ENCODE measurements at regions not wholly inside any gene's neighbourhood (a gene's known extent, or its start where the extent isn't known, plus 50 kb on each side); places are given as distances from the start of the nearest gene placed in this dataset.

DNA sequence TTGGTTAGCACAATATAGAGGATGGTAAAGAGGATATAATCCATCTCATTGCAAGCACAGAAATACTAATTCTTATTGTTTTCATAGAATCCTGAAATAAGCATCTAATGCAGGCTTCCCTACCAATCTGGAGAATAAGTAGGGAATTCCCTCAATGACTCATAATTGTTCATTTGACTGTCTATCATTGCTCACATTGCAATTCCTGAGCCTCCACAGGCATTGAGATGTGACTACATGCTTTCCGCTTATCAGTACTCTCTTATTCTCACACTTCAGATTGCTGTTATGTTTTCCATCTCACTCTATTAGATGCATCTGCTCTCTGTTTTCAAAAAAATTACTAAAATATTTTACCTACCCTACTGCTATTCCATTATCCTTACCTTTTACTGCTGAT, 216.2 kb upstream of the PRSS16 start:
- TF ChIP-seq, protein P1, sequence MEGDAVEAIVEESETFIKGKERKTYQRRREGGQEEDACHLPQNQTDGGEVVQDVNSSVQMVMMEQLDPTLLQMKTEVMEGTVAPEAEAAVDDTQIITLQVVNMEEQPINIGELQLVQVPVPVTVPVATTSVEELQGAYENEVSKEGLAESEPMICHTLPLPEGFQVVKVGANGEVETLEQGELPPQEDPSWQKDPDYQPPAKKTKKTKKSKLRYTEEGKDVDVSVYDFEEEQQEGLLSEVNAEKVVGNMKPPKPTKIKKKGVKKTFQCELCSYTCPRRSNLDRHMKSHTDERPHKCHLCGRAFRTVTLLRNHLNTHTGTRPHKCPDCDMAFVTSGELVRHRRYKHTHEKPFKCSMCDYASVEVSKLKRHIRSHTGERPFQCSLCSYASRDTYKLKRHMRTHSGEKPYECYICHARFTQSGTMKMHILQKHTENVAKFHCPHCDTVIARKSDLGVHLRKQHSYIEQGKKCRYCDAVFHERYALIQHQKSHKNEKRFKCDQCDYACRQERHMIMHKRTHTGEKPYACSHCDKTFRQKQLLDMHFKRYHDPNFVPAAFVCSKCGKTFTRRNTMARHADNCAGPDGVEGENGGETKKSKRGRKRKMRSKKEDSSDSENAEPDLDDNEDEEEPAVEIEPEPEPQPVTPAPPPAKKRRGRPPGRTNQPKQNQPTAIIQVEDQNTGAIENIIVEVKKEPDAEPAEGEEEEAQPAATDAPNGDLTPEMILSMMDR (IDR thresholded peaks at IDR 0.05; ENCODE audit: insufficient read depth, low read length, poor library complexity, severe bottlenecking) = no peak
- TF ChIP-seq EZH2phosphoT487 (conservative IDR thresholded peaks at IDR 0.05; ENCODE audit: low read length) = no peak
